HG03066 (cell line): ENCODE measurements at regions not wholly inside any gene's neighbourhood (a gene's known extent, or its start where the extent isn't known, plus 50 kb on each side); places are given as distances from the start of the nearest gene placed in this dataset.
"Not testable (repeated sequence)": the region's sequence is repeated elsewhere in the genome, so short reads cannot be mapped to it uniquely, and the experiment has no call there.

Source experiments
- ATAC-seq: cut with Tn5 transposase; IDR thresholded peaks from one replicate; pipeline ENCODE4 v1.9.1; 2021; ENCODE audit warnings: low read depth; ENCODE audit not compliant: unreplicated experiment

- ATAC-seq = no peak
Observed at GRCh38 chr3:66552846-66553245, 52.0 kb upstream of the LRIG1 start.

- ATAC-seq = no peak
Observed at GRCh38 chr3:66553441-66554113, 52.8 kb upstream of the LRIG1 start.

GRCh38 chr3:66554178-66554577 is 53.4 kb upstream of the LRIG1 start:
- no peak for ATAC-seq

GRCh38 chr3:66555214-66555844 is 54.5 kb upstream of the LRIG1 start:
- ATAC-seq = no peak

- no peak for ATAC-seq
Observed at GRCh38 chr3:66557170-66557569, 56.3 kb upstream of the LRIG1 start.

- not testable (repeated sequence) for ATAC-seq
Observed at GRCh38 chr3:66559924-66560323, 59.1 kb upstream of the LRIG1 start.

- no peak for ATAC-seq
Observed at GRCh38 chr3:66561367-66561766, 60.5 kb upstream of the LRIG1 start.

- ATAC-seq = no peak
Observed at GRCh38 chr3:66565301-66565700, 64.5 kb upstream of the LRIG1 start.

- no peak for ATAC-seq
Observed at GRCh38 chr3:66567077-66567476, 66.3 kb upstream of the LRIG1 start.

- no peak for ATAC-seq
Observed at GRCh38 chr3:66572090-66572675, 71.4 kb upstream of the LRIG1 start.

- ATAC-seq = no peak
Observed at GRCh38 chr3:66572938-66573710, 72.3 kb upstream of the LRIG1 start.

- ATAC-seq = no peak
Observed at GRCh38 chr3:66574091-66574490, 73.3 kb upstream of the LRIG1 start.

- ATAC-seq = no peak
Observed at GRCh38 chr3:66577426-66578203, 76.8 kb upstream of the LRIG1 start.

- no peak for ATAC-seq
Observed at GRCh38 chr3:66581256-66581655, 80.4 kb upstream of the LRIG1 start.

GRCh38 chr3:66582721-66583423 is 82.0 kb upstream of the LRIG1 start:
- peak; percentile 75 for ATAC-seq

- no peak for ATAC-seq
Observed at GRCh38 chr3:66583424-66584040, 82.7 kb upstream of the LRIG1 start.

GRCh38 chr3:66585520-66586095 is 84.8 kb upstream of the LRIG1 start:
- ATAC-seq = no peak

- no peak for ATAC-seq
Observed at GRCh38 chr3:66586853-66587252, 86.0 kb upstream of the LRIG1 start.

GRCh38 chr3:66588340-66588847 is 87.6 kb upstream of the LRIG1 start:
- no peak for ATAC-seq
